ENCODE measurements at regions not wholly inside any gene's neighbourhood (a gene's known extent, or its start where the extent isn't known, plus 50 kb on each side); places are given as distances from the start of the nearest gene placed in this dataset.

GRCh38 chr11:81825346-81825745, 908.3 kb downstream of the FAM181B start:
- no peak overlapping the region for H3K4me2 ChIP-seq (ENCODE audit: insufficient read depth in 1 of 2, low read depth in 2 of 2, low read length in 2 of 2)
- H3K36me3 ChIP-seq (ENCODE audit: control insufficient read depth in 2 of 4, insufficient read depth in 4 of 4, low read length in 3 of 4) = no peaks in the 10 kb centered on the region
- ChIA-PET CTCF (ENCODE audit: partially characterized antibody) (no interaction called here), POLR2A (ENCODE audit: partially characterized antibody) (no interaction called here)
- H3K27ac ChIP-seq (ENCODE audit: low read depth, low read length) = no peak overlapping the region
- H2BK20ac ChIP-seq (ENCODE audit: low read length) = no peak overlapping the region
- no peak overlapping the region for H3K4ac ChIP-seq (replicated peaks; ENCODE audit: insufficient read length, low read depth, low read length)
- no peaks in the 10 kb centered on the region; a peak in 1 of 7 replicates for H3K4me1 ChIP-seq (replicated peaks in 1 of 4; ENCODE audit: control insufficient read depth in 3 of 4, insufficient read depth in 4 of 4, low read length in 3 of 4)
- H3K9me3 ChIP-seq (ENCODE audit: insufficient read depth in 2 of 2, low read depth in 1 of 2, low read length in 1 of 2) = no peaks in the 10 kb centered on the region
- no peak overlapping the region for H3K14ac ChIP-seq (ENCODE audit: insufficient read length)
- H3K27me3 ChIP-seq (replicated peaks in 1 of 4; ENCODE audit: control insufficient read depth in 3 of 4, extremely low read depth in 1 of 4, insufficient read depth in 3 of 4, low read length in 3 of 4) = no peaks in the 10 kb centered on the region
- H3K4me3 ChIP-seq (ENCODE audit: extremely low read depth in 1 of 4, insufficient read depth in 2 of 4, low read depth in 3 of 4, low read length in 4 of 4) = no peak overlapping the region
- no peak overlapping the region for H3K23ac ChIP-seq (ENCODE audit: insufficient read length)
- no peaks in the 10 kb centered on the region for H3K79me1 ChIP-seq (ENCODE audit: low read depth, low read length)
- H3K18ac ChIP-seq (ENCODE audit: extremely low read depth, low read length) = no peak overlapping the region
- no peak overlapping the region; the same call in 1 of the 2 replicates for H2BK12ac ChIP-seq (ENCODE audit: low read depth, low read length)
- no peak overlapping the region for H2AFZ ChIP-seq (ENCODE audit: low read length)
- no peaks in the 10 kb centered on the region for H4K20me1 ChIP-seq (replicated peaks in 1 of 2; ENCODE audit: control insufficient read depth in 1 of 2, insufficient read depth in 2 of 2, low read length in 2 of 2)
- no peak overlapping the region for H3K9ac ChIP-seq (replicated peaks in 1 of 4; ENCODE audit: extremely low read depth in 1 of 4, low read depth in 3 of 4, low read length in 3 of 4)
- H4K91ac ChIP-seq (replicated peaks; ENCODE audit: insufficient read length, low read length) = no peak overlapping the region
- no peak overlapping the region for H4K8ac ChIP-seq (ENCODE audit: extremely low read depth, insufficient read depth, low read length)
- H4K5ac ChIP-seq (ENCODE audit: insufficient read length, low read depth, low read length) = no peak overlapping the region
- H2BK15ac ChIP-seq (ENCODE audit: low read length) = no peak overlapping the region
- H3K79me2 ChIP-seq (ENCODE audit: control insufficient read depth in 1 of 2, insufficient read depth in 2 of 2, low read length in 2 of 2) = no peaks in the 10 kb centered on the region
- H2BK120ac ChIP-seq (replicated peaks; ENCODE audit: low read depth, low read length) = no peak overlapping the region
- H2BK5ac ChIP-seq (ENCODE audit: low read depth, low read length) = no peak overlapping the region
- no peak overlapping the region for H2AK5ac ChIP-seq (ENCODE audit: low read depth, low read length)
- FAIRE-seq = no peak
- no peak overlapping the region for H3K56ac ChIP-seq (replicated peaks; ENCODE audit: insufficient read length, low read depth, low read length)
- no peak for DNase-seq (ENCODE audit: low read depth in 1 of 2, low spot score in 2 of 2)
- no peaks in the 10 kb centered on the region for H3K23me2 ChIP-seq (ENCODE audit: low read depth, low read length)
- TF ChIP-seq EP300 (IDR thresholded peaks at IDR 0.05; ENCODE audit: borderline replicate concordance in 1 of 2, low read depth in 2 of 2, low read length in 2 of 2) (no peak), CBX5 (IDR thresholded peaks at IDR 0.05; ENCODE audit: low read depth, low read length) (no peak), POLR2AphosphoS5 (IDR thresholded peaks at IDR 0.05; ENCODE audit: low read depth, low read length) (no peak), ASH2L (IDR thresholded peaks at IDR 0.05; ENCODE audit: low read length) (no peak), CEBPB (IDR thresholded peaks at IDR 0.05; ENCODE audit: low read depth, low read length) (no peak), YY1 (IDR thresholded peaks at IDR 0.05; ENCODE audit: low read depth, low read length) (no peak), PHF8 (conservative IDR thresholded peaks at IDR 0.05; ENCODE audit: low read depth, low read length) (no peak), SP2 (IDR thresholded peaks at IDR 0.05; ENCODE audit: low read length) (no peak), CREB1 (IDR thresholded peaks at IDR 0.05) (no peak), MAFK (IDR thresholded peaks at IDR 0.05; ENCODE audit: low read depth, low read length) (no peak), HDAC2 (IDR thresholded peaks at IDR 0.05; ENCODE audit: borderline replicate concordance in 1 of 2, low read depth in 2 of 2, low read length in 2 of 2) (no peak), RAD21 (IDR thresholded peaks at IDR 0.05 in 1 of 2, conservative IDR thresholded peaks at IDR 0.05 in 1 of 2; ENCODE audit: low read depth in 2 of 2, low read length in 2 of 2) (no peak), SIRT6 (IDR thresholded peaks at IDR 0.05; ENCODE audit: low read length) (no peak), RNF2 (IDR thresholded peaks at IDR 0.05; ENCODE audit: borderline replicate concordance, low read depth, low read length, missing control alignments, poor library complexity, severe bottlenecking) (no peak), FOSL1 (IDR thresholded peaks at IDR 0.05; ENCODE audit: insufficient read depth, low read depth, low read length) (no peak)

Measured in H1 (cell line).